Spleen (tissue), 11 donors: ENCODE measurements at regions not wholly inside any gene's neighbourhood (a gene's known extent, or its start where the extent isn't known, plus 50 kb on each side); places are given as distances from the start of the nearest gene placed in this dataset.

Experiments used
- DNase-seq: peaks from one replicate; pipeline ENCODE4 v3.0.0-alpha.2; 2020
- H3K27ac ChIP-seq, 8 donors: fragments of 200-600 bp; sonication (generic) in 7 of 8; 1 replicate in 4 of 8; 2 replicates in 4 of 8; pipeline versions ENCODE4 v1.5.0 to v1.8.0; 2016 to 2021; ENCODE audit warnings: inconsistent platforms in 4 of 8, mild to moderate bottlenecking in 4 of 8, moderate library complexity in 1 of 8
- H3K27me3 ChIP-seq, 7 donors: fragments of 200-600 bp; sonication (generic) in 6 of 7; replicated peaks in 1 of 7; 1 replicate in 4 of 7; 2 replicates in 3 of 7; pipeline versions ENCODE4 v1.5.0 to v1.8.0; 2016 to 2021; ENCODE audit warnings: inconsistent platforms in 3 of 7, mild to moderate bottlenecking in 1 of 7
- H3K36me3 ChIP-seq, 6 donors: fragments of 200-600 bp; sonication (generic) in 5 of 6; 1 replicate in 4 of 6; 2 replicates in 2 of 6; pipeline versions ENCODE4 v1.5.0 to v1.8.0; 2016 to 2021; ENCODE audit warnings: inconsistent platforms in 2 of 6
- H3K4me1 ChIP-seq, 6 donors: fragments of 200-600 bp; sonication (generic) in 5 of 6; 1 replicate in 3 of 6; 2 replicates in 3 of 6; pipeline versions ENCODE4 v1.5.0 to v1.8.0; 2016 to 2021; ENCODE audit warnings: inconsistent platforms in 3 of 6
- H3K4me3 ChIP-seq, 8 donors: fragments of 200-600 bp; sonication (generic) in 7 of 8; 1 replicate in 4 of 8; 2 replicates in 4 of 8; pipeline versions ENCODE4 v1.5.0 to v1.8.0; 2016 to 2021; ENCODE audit warnings: inconsistent platforms in 4 of 8, mild to moderate bottlenecking in 4 of 8, moderate library complexity in 2 of 8
- H3K9me3 ChIP-seq, 8 donors: fragments of 200-600 bp; sonication (generic) in 7 of 8; 1 replicate in 4 of 8; 2 replicates in 4 of 8; pipeline versions ENCODE4 v1.5.0 to v1.8.0; 2016 to 2021; ENCODE audit warnings: inconsistent platforms in 4 of 8
- POLR2A ChIP-seq, 3 donors: fragments of 450-650 bp; IDR thresholded peaks; one replicate each; pipeline ENCODE4 v1.5.1; 2017; ENCODE audit warnings: antibody characterized with exemption in 3 of 3, mild to moderate bottlenecking in 1 of 3
- POLR2AphosphoS5 ChIP-seq, 3 donors: sonication (generic); formaldehyde crosslinking; IDR thresholded peaks; one replicate each; pipeline ENCODE4 v1.5.1; 2017; ENCODE audit warnings: antibody characterized with exemption in 3 of 3
- WGBS, 5 donors: extraction: QIAGEN DNeasy Blood & Tissue Kit in 3 of 5; methylation state at CpG; one replicate each; pipeline versions ENCODE4 v1.1.5 to v1.1.7; 2013 to 2018; 5-methylcytosine and 5-hydroxymethylcytosine counted together
- intact Hi-C: fragments of 100-400 bp; cut with DNase I; formaldehyde crosslinking; loops from one replicate; pipeline ENCODE4 v1.15.0; 2023; ENCODE audit warnings: low total_unique reads
- TF ChIP-seq, protein P1 (sequence below), 11 experiments: fragments of 200-600 bp in 7 of 11; fragments of 450-650 bp in 4 of 11; sonication (generic) in 4 of 11; IDR thresholded peaks in 8 of 11; conservative IDR thresholded peaks in 3 of 11; 1 replicate in 7 of 11; 2 replicates in 4 of 11; pipeline versions ENCODE4 v1.4.0 to v1.8.0; 2016 to 2021; ENCODE audit warnings: antibody characterized with exemption in 11 of 11, inconsistent platforms in 4 of 11, mild to moderate bottlenecking in 1 of 11
- donor health status: healthy with polysubstance abuse.
- donor health status: DM: no; HTN: no; CAD: no; lungs with moderate emphysema.
- donor health status: DM: no; HTN: no; CAD: no.
- donor health status: Bipolar disorder and iron deficiency.
- donor health status: healthy.
- donor health status: DM: no; HTN: no; CAD: no.
- donor health status: DM: yes; HTN: yes; CAD: no.

DNA sequence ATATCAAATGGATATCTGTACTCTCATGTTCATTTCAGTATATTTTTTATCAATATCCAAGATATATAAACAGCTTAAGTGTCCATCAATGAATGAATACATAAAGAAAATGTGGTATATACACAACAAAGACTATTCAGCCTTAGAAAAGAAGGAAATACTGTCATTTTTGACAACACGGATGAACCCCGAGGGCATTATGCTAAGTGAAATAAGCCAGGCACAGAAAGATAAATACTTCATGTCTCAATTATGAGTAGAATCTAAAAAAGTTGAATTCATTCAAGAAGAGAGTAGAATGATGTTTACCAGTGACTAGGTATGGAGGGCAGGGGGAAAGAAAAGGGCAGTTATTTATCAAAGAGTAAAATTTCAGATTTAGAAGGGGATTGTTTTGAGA lies 949.8 kb upstream of the TYRP1 start:
- Histone ChIP-seq H3K4me3 (no peak overlapping the region), H3K9me3 (peaks cover 0 to 7% (median 3%) of the 10 kb centered on the region in 8 donors), H3K27ac (no peak overlapping the region), H3K36me3 (no peaks in the 10 kb centered on the region), H3K4me1 (no peaks in the 10 kb centered on the region), H3K27me3 (no peaks in the 10 kb centered on the region)
- 84 to 91% (median 88%) methylated on average over 2 of the region's 2 CpGs for WGBS, 5 donors
- no peak for TF ChIP-seq POLR2A (IDR thresholded peaks at IDR 0.05)
- no peak for TF ChIP-seq POLR2AphosphoS5 (IDR thresholded peaks at IDR 0.05)
- TF ChIP-seq, protein P1, sequence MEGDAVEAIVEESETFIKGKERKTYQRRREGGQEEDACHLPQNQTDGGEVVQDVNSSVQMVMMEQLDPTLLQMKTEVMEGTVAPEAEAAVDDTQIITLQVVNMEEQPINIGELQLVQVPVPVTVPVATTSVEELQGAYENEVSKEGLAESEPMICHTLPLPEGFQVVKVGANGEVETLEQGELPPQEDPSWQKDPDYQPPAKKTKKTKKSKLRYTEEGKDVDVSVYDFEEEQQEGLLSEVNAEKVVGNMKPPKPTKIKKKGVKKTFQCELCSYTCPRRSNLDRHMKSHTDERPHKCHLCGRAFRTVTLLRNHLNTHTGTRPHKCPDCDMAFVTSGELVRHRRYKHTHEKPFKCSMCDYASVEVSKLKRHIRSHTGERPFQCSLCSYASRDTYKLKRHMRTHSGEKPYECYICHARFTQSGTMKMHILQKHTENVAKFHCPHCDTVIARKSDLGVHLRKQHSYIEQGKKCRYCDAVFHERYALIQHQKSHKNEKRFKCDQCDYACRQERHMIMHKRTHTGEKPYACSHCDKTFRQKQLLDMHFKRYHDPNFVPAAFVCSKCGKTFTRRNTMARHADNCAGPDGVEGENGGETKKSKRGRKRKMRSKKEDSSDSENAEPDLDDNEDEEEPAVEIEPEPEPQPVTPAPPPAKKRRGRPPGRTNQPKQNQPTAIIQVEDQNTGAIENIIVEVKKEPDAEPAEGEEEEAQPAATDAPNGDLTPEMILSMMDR (IDR thresholded peaks at IDR 0.05 in 8 of 11, conservative IDR thresholded peaks at IDR 0.05 in 3 of 11), result no peak
- intact Hi-C loops, result no loop called here
- DNase-seq, result no peak

DNA sequence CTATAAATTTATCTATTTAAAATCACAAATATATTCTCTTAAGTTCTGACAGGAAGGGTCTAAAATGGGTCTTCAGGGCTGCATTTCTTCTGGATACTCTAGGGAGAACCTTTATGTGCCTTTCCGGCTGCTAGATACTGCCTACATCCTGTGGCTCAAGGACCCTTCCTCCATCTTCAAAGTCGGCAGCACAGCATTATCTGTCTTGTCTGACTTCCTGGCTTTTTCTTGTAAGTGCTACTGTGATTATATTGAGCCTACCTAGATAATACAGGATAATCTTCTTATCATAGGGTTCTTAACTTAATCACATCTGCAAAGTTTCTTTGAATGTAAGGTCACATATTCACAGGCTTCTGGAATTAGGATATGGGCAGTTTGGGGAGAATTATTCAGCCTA lies 943.8 kb upstream of the TYRP1 start:
- WGBS, 5 donors, result 43 to 65% (median 46%) methylated on average over 2 of the region's 2 CpGs
- DNase-seq, result no peak
- no peaks in the 10 kb centered on the region for H3K36me3 ChIP-seq
- no peak for TF ChIP-seq POLR2AphosphoS5 (IDR thresholded peaks at IDR 0.05)
- TF ChIP-seq, protein P1 (IDR thresholded peaks at IDR 0.05 in 8 of 11, conservative IDR thresholded peaks at IDR 0.05 in 3 of 11), result no peak
- no peaks in the 10 kb centered on the region for H3K27me3 ChIP-seq
- intact Hi-C loops, result no loop called here
- peaks cover 0 to 8% (median 0%) of the 10 kb centered on the region in 8 donors for H3K9me3 ChIP-seq
- H3K4me1 ChIP-seq, result no peaks in the 10 kb centered on the region
- no peak overlapping the region for H3K4me3 ChIP-seq
- H3K27ac ChIP-seq, result no peak overlapping the region

DNA sequence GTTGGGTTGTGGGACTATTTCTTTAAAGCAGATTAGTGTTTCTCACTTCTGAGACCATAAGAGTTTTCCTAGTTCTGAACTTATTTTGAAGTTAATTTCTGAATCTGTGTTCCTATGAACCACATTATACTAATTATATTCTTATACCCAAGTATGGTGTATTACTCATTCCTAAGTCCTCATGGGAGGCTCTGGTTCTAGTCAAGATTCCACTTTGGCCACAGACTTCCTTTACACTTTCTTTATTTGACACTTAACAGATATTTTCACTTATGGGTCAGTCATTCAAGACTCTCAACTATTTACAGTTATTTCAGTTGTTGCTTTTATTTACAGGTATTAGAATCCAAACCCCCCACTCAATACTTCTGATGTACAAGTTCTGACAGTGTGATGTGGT lies 937.2 kb upstream of the TYRP1 start:
- no peak for TF ChIP-seq POLR2A (IDR thresholded peaks at IDR 0.05)
- TF ChIP-seq, protein P1 (IDR thresholded peaks at IDR 0.05 in 8 of 11, conservative IDR thresholded peaks at IDR 0.05 in 3 of 11), result no peak
- no peak for TF ChIP-seq POLR2AphosphoS5 (IDR thresholded peaks at IDR 0.05)
- H3K27me3 ChIP-seq, result no peaks in the 10 kb centered on the region
- H3K4me1 ChIP-seq, result no peaks in the 10 kb centered on the region
- H3K36me3 ChIP-seq, result no peaks in the 10 kb centered on the region
- no peak for DNase-seq
- intact Hi-C loops, result no loop called here
- H3K27ac ChIP-seq, result no peak overlapping the region
- H3K4me3 ChIP-seq, result no peak overlapping the region
- no peaks in the 10 kb centered on the region for H3K9me3 ChIP-seq

DNA sequence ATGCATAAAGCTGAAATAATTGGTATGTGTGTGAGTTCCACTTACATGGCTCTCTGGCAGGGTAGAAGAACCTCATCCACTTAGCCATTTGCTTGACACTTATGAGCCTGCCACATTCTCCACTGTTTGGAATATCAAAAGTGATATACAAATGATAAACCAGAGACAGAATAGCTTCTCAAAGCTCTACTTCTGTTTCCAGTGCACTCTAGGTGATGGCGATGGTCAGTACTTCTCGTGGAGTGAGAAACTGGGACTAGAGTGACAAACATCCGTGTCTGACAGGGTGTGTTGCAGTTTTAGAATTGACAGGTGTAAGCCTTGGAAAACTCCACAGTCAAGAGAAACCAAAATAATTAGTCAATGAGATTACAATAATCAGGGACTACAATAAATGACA lies 935.8 kb upstream of the TYRP1 start:
- Histone ChIP-seq H3K36me3 (no peaks in the 10 kb centered on the region), H3K4me3 (no peak overlapping the region), H3K9me3 (peaks cover 0 to 4% (median 0%) of the 10 kb centered on the region in 8 donors), H3K4me1 (no peaks in the 10 kb centered on the region), H3K27ac (no peak overlapping the region), H3K27me3 (no peaks in the 10 kb centered on the region)
- WGBS, 5 donors, result 78 to 94% (median 84%) methylated on average over 3 of the region's 3 CpGs
- no peak for DNase-seq
- intact Hi-C loops, result no loop called here
- TF ChIP-seq, protein P1 (IDR thresholded peaks at IDR 0.05 in 8 of 11, conservative IDR thresholded peaks at IDR 0.05 in 3 of 11), result no peak
- TF ChIP-seq POLR2A (IDR thresholded peaks at IDR 0.05), result no peak
- no peak for TF ChIP-seq POLR2AphosphoS5 (IDR thresholded peaks at IDR 0.05)
